Stimulated activated CD4-positive, alpha-beta T cell treated with anti-CD3 and anti-CD28 coated beads, Interleukin-4, amount 100 ng/mL, for 4 hours (primary cell): ENCODE measurements at regions not wholly inside any gene's neighbourhood (a gene's known extent, or its start where the extent isn't known, plus 50 kb on each side); places are given as distances from the start of the nearest gene placed in this dataset.
"Not testable (repeated sequence)": the region's sequence is repeated elsewhere in the genome, so short reads cannot be mapped to it uniquely, and the experiment has no call there.

ENCODE experiments used
- DNase-seq, 2 experiments: peaks; one replicate each; pipeline ENCODE4 v3.0.0-alpha.2; 2020

GRCh38 chr5:44943647-44944046 is 134.9 kb downstream of the MRPS30 start:
- DNase-seq: no peak

DNA sequence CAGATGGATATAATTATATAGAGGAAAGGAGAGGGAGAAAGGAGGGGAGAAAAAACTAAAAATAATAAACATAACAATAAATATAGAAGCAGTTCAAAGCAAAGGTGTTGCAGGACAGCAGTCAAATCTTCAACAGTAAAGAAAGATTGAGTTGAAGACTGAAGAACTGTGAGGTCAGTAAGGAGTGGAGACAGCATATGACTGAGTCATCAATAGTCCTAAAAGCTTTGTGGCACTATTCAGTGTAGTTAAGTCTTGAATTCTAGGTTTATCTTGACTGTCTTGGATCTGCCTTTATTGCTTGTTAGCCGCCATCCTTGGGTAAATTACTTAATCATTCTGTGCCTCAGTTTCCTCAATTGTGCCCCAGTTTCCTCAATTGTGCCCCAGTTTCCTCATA is 137.0 kb downstream of the MRPS30 start:
- DNase-seq: no peak

DNA sequence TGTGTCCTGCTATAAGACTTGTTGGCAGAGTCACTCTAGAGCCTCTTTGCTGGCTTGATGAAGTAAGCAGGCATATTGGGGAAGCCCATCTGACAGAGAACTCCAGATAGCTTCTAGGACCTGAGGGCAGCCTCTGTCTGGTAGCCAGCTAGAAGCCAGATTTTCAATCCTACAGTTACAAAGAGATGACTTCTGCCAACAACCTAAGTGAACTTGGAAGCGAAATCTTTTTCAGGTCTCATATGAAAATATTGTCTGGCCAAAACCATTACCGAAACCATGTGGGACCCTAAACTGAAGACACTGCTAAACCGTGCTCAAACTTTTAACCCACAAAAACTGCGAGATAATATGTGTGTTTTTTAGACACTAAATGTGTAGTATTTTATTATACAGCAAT is 140.9 kb downstream of the MRPS30 start:
- no peak for DNase-seq

DNA sequence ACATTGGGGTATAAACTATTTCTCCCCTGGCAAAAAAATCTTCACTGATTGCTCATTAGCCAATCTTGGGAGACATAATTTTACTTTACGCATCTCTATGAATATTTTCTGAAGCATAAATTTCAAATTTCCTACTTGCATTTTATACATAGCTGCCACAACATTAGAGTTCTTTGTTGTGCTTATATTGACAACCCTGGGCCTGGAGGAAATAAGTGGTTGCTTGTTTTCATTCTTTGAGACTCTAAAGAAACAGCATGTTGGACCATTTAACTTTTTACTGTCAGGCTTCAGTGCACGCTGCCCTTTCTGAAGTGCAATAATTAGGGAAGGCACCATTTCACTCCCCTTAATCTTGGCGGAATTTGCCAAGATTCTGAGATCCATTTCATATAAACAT is 142.6 kb downstream of the MRPS30 start:
- no peak for DNase-seq

GRCh38 chr5:44952376-44952775 is 143.6 kb downstream of the MRPS30 start:
- no peak for DNase-seq

- no peak for DNase-seq
Measured at GRCh38 chr5:44953078-44953477, 144.3 kb downstream of the MRPS30 start.

GRCh38 chr5:44958943-44959454 is 150.3 kb downstream of the MRPS30 start:
- DNase-seq: not testable (repeated sequence)

DNA sequence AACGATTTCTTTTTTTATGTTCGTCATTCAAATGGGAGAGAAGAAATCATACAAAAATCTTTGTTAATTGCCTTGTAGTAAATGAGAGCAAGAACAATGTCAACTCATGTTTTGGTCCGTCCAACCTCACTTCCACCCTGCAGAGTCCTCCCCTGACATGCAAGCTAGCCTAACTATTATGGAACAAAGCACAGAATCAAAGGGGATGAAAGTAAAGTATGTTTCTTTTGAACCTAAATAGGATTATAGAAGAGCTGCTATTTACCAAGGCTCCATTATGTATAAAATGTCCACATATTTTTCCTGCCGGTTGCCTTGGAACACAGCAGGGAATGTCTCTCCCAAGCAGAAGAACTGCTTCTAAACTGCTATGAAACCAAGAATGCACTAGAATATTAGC is 161.1 kb downstream of the MRPS30 start:
- no peak for DNase-seq

DNA sequence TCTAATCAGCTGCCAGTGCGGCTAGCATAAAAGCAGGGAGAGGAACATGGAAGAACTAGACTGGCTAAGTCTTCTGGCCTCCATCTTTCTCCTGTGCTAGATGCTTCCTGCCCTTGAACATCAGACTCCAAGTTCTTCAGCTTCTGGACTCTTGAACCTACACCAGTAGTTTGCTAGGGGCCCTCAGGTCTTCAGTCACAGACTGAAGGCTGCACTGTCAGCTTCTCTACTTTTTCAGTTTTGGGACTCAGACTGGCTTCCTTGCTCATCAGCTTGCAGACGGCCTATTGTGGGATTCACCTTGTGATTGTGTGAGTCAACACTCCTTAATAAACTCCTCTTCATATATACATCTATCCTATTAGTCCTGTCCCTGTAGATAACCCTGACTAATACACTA is 162.2 kb downstream of the MRPS30 start:
- DNase-seq: not testable (repeated sequence)

DNA sequence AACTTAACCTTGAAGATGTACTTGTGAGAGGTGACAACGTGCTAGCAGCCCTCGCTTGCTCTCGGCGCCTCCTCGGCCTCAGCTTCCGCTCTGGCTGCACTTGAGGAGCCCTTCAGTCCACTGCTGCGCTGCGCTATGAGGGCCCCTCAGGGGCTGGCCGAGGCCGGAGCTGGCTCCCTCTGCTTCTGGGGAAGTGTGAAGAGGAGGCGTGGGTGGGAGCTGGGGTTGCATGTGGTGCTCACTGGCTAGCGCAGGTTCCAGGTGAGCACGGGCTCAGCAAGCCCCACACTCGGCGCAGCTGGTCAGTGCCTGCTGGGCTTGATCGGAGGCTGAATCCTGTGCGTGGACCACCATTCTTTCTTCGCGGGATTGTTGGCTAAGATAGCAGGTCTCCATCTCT is 166.1 kb downstream of the MRPS30 start:
- no peak for DNase-seq

GRCh38 chr5:44981708-44982107 is 173.0 kb downstream of the MRPS30 start:
- DNase-seq: no peak

DNA sequence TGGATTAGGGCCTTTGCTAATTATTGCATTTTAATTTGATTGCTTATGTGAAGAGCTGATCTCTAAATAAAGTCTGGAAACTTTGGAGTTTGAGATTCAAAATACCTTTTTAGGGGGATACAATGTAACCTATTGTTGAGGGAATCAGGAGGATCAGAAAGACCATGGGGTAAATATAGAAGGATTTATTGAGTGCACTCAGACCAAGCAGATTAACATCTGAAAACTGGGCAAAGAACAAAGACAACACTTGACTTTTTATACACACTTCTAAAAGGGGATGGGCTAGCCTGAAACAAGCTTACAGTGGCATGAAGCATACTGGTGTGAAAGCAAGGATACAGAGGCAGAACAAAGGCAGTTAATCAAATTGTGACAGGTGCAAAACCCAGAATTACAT is 174.3 kb downstream of the MRPS30 start:
- DNase-seq: no peak

- no peak for DNase-seq
Measured at GRCh38 chr5:44987026-44987425, 178.3 kb downstream of the MRPS30 start.

DNA sequence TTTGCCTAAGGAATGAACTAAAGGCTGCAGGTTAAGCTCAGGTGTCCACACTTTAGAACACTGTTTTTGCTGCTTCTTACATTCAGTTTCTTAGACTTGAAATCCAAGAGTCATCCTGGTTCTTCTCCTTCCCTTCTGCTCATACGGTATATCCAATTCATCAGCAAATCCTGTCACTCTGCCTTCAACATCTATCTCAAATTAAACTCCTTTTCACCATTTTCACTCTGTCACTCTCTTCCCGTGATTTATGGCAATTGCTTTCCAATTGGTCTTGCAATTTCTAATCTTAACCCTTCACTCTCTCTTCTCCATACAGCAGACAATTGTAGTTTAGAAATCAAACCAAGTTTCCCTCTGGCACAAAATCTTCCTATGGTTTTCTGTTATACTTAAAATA is 182.9 kb downstream of the MRPS30 start:
- no peak for DNase-seq

- no peak for DNase-seq
Measured at GRCh38 chr5:44993286-44993685, 184.5 kb downstream of the MRPS30 start.

DNA sequence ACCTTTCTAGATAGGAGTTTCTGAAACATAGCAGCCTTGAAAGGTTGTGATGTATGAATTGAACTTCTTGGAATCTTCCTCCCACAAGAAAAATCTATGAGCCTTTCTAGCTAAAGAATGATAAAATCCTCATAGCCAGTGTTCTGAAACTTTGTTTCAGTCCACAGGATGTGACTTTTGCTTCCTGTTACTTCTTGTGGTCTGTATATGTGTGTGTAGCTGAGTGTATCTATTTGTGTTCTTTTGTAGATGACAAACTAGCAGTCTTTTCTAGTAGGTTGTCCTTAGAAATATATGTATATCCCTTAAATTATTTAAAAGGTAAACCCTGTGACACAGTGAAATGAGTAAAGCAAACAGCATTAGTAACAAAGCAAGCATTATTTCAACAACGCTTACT is 188.8 kb downstream of the MRPS30 start:
- DNase-seq: no peak

DNA sequence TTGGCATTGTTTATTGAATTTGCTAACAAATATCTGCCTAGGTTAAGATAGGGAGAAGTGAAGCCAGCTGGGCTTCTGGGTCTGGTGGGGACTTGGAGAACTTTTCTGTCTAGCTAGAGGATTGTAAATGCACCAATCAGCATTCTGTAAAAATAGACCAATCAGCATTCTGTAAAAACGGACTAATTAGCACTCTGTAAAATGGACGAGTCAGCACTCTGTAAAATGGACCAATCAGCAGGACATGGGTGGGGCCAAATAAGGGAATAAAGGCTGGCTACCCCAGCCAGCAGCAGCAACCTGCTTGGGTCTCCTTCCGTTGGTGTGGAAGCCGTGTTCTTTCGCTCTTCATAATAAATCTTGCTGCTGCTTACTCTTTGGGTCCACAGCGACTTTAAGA is 198.4 kb downstream of the MRPS30 start:
- DNase-seq: not testable (repeated sequence)

GRCh38 chr5:45017568-45017967 is 208.8 kb downstream of the MRPS30 start:
- DNase-seq: no peak

DNA sequence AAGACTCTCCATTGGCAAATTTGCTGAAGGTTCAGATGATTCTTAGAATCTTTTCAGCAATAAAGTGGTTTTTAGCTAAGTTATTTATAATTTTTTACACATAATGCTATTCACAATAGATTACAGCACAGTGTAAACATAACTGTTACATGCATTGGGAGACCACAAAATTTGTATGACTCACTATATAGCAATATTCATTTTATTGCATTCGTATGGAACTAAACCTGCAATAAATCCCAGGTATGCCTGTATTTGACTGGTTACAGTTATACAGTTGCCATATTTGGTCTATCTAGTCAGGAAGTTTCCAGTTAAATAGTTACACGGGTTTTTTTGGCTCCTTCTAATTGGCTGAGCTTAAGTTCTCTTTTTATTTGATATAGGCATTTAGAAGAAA is 220.8 kb downstream of the MRPS30 start:
- no peak for DNase-seq

DNA sequence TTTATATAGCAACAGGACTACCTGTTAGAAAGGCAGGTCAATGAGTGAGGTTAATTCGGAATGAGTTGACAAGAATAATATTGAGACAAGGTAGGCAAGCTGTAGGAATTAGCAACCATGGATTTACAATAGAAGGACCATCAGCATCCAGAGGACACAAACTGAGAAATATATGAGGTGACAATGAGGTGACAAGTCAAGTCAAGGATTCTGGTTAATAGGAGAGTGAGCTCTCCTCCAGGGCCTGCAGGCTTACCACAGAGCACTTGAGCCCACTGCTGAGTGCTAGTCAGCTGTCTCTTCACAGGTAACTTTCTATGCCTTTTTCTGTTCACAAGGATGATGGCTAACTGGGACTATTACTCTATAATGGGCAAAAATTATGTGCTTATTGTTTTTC is 227.2 kb downstream of the MRPS30 start:
- DNase-seq: no peak

DNA sequence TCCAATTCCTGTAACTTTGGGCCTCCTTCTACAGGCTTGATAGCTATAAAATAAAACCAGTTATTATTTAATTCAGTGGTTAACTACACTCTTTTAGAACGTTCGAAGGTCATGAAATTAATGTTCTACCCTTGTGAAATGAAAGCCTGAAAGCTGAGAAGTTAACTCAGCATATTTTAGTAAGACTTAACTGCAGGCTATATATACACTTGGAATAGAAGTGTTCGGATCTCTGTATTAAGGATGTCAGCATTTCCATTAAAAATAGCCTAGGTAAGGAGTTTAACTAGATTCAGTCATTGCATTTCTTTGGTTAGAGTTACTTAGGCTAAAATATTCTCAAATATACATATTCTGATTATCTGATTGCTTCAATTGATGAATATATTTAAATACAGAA is 229.2 kb downstream of the MRPS30 start:
- DNase-seq: no peak

DNA sequence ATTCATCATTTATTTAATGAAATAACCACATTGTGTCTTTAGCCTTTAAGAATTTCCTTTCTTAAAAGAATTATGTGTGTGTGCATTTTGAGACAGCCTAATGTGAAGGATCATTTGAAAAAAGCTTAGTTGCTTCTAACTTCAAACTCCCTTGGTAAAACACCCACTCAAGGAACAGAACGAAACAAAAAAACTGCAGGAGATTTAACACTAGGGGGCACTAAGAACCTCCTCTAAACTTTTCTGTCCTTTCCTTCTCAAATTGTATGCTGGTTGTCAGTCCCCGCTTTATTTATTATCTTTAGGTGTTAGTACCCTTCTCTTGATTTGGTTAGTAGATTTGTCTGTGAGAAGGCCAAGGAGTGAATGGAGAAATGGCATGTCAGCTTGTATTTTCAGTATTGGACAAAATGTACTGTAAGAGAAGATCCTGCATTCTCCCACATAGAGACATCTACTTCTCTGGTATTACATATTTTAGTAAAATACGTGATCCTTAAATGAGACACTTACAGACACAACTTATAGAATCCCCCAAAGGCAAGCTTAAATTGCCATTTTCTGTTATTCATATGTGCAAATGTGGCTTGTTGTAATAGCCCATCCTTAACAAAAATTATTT is 229.7 kb downstream of the MRPS30 start:
- no peak for DNase-seq

DNA sequence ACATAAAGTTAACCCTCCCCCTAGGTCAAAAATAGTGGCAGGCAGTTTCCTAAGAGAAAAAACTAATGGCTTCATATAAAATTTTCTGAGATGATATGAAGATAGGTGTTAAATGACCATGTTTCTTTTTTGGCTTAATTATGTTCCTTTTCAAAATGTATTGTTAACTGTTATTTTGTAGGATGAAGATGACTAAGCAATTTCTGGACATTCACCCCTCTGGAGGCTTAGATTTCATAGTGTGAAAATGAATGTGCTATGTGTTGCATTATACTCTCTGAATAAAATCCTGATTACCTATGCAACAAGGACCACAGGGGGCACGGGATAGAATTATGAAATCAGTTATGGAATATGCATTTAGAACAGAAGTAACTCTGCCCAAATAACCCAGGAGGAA is 233.5 kb downstream of the MRPS30 start:
- no peak for DNase-seq

DNA sequence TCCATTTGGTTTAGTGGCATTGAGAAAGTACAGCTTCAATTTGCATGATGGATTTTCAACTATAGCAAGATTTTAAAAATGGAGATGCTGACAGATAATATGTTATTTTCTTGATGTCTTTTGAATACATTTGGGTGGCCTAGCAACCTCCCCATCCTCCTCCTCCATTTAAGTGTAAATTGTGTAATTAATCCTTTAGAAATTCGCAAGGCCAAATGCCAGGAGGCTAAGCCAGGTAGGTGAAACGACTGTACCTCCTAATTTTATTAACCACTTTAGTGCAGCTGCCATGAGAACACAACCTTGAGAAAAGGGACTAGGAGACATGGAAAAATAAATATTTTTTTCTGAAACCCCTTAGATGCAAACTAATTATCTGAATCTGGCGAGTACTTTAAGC is 248.8 kb downstream of the MRPS30 start:
- DNase-seq: no peak

DNA sequence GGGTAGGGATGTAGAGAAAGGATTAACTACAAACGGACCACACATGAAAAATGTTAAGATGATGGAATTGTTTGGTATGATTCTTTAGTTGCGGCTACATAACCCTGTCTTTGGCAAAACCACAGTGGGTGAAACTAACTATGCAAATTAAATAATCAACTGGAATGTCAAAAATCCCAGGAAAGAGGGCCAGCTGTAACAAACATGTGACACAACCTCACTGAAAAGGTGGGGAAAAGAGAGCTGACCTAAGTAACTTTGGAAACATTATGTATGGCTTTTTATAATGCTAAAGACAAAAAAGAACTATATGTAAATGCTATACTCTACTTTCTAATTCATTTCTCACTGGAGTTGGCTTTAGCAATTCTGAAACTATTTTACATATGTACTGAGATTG is 252.0 kb downstream of the MRPS30 start:
- no peak for DNase-seq

DNA sequence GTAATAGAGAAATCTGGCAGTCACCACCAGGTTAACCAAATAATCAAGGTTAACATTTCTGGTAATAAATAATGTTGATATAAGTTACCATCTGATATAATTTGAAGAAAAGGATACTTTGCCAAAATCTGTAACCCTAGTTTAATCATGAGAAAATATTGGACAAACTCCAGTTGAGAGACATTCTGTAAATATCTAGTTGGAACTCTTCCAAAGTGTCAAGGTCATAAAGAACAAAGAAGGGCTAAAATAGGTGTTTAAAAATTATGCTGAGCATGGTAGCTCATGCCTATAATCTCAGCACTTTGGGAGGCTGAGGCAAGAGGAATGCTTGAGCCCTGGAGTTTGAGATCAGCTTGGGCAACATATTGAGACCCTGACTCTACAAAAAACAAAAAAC is 253.3 kb downstream of the MRPS30 start:
- no peak for DNase-seq
